ENCODE measurements at regions not wholly inside any gene's neighbourhood (a gene's known extent, or its start where the extent isn't known, plus 50 kb on each side); places are given as distances from the start of the nearest gene placed in this dataset.

- no peak for DNase-seq
- WGBS, 2 donors = 32 to 52% methylated on average over 2 of the region's 2 CpGs
- TF ChIP-seq, protein P1, sequence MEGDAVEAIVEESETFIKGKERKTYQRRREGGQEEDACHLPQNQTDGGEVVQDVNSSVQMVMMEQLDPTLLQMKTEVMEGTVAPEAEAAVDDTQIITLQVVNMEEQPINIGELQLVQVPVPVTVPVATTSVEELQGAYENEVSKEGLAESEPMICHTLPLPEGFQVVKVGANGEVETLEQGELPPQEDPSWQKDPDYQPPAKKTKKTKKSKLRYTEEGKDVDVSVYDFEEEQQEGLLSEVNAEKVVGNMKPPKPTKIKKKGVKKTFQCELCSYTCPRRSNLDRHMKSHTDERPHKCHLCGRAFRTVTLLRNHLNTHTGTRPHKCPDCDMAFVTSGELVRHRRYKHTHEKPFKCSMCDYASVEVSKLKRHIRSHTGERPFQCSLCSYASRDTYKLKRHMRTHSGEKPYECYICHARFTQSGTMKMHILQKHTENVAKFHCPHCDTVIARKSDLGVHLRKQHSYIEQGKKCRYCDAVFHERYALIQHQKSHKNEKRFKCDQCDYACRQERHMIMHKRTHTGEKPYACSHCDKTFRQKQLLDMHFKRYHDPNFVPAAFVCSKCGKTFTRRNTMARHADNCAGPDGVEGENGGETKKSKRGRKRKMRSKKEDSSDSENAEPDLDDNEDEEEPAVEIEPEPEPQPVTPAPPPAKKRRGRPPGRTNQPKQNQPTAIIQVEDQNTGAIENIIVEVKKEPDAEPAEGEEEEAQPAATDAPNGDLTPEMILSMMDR (IDR thresholded peaks at IDR 0.05; ENCODE audit: control extremely low read depth, extremely low read depth) = no peak
Observed at GRCh38 chr12:98059659-98060343, 455.6 kb upstream of the TMPO start.

GRCh38 chr12:98060411-98060810, 455.0 kb upstream of the TMPO start:
- TF ChIP-seq, protein P1 (IDR thresholded peaks at IDR 0.05; ENCODE audit: control extremely low read depth, extremely low read depth) = no peak
- 58 to 82% methylated on average over 1 of the region's 1 CpG for WGBS, 2 donors
- H3K27me3 ChIP-seq (ENCODE audit: control insufficient read depth in 3 of 3, insufficient read depth in 3 of 3, low read length in 2 of 3) = peaks cover 0 to 15% (median 2%) of the 10 kb centered on the region in 3 donors

More at GRCh38 chr12:98059659-98060343, 455.6 kb upstream of the TMPO start:
- no peak overlapping the region for H3K9ac ChIP-seq (ENCODE audit: insufficient read depth in 1 of 2, low read length in 2 of 2)
- H3K36me3 ChIP-seq (ENCODE audit: control insufficient read depth in 4 of 4, insufficient read depth in 4 of 4, low read length in 4 of 4) = no peaks in the 10 kb centered on the region
- no peak overlapping the region for H3K4me3 ChIP-seq
- H3K9me3 ChIP-seq (ENCODE audit: control insufficient read depth in 4 of 4, insufficient read depth in 3 of 4, low read length in 3 of 4) = peaks cover 0 to 2% (median 0%) of the 10 kb centered on the region in 4 donors
- H3K4me1 ChIP-seq (ENCODE audit: control insufficient read depth in 5 of 5, insufficient read depth in 5 of 5, low read length in 5 of 5) = peaks cover 0 to 9% (median 0%) of the 10 kb centered on the region in 5 donors
- peaks cover 0 to 20% (median 6%) of the 10 kb centered on the region in 3 donors for H3K27me3 ChIP-seq (ENCODE audit: control insufficient read depth in 3 of 3, insufficient read depth in 3 of 3, low read length in 2 of 3)
- no peak for ATAC-seq (ENCODE audit: insufficient read depth, low FRiP score)
- H3K27ac ChIP-seq (ENCODE audit: low read depth in 1 of 2, low read length in 1 of 2) = no peak overlapping the region

DNA sequence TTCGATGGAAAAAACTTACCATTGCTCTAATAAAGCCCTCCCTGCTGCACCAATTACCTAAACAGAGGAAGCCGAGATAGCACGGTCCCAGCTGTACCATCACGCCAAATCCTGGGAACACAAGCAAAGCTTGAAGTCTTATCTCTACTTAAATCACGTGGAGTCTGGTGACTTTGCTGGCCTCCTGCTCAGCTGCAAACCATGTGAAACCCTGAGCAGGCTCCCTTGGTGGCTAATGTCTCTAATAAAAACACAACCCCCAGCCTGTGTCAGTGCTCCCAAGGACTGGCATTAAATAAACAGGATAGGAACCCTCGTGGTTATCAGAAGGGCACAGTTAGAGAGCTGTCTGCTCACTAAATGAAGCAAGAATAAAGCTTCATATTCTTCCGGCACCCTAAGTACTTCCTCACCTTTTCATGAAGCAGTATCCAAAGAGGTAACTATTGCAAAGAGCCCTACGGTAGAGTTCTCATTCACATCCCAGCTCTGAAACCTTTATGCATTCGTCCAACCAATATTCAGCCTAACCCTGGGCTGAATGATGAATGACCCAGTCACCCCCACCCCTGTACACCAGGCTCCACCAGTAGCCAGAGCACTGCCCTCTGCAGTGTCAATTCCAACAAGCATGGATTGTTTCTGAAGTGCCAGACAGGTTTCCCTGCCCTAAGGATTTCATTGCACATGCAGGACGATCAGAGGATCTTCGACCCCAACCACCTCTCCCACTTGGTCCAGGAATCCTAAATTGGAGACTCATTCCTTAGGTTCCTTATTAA, 452.7 kb upstream of the TMPO start:
- DNase-seq (peak in 1 of 3 donors; percentile 11), ATAC-seq (ENCODE audit: insufficient read depth, low FRiP score) (no peak)
- H3K4me1 ChIP-seq (ENCODE audit: control insufficient read depth in 5 of 5, insufficient read depth in 5 of 5, low read length in 5 of 5) = peaks cover 0 to 9% (median 0%) of the 10 kb centered on the region in 5 donors
- H3K9me3 ChIP-seq (ENCODE audit: control insufficient read depth in 4 of 4, insufficient read depth in 3 of 4, low read length in 3 of 4) = no peaks in the 10 kb centered on the region
- no peak overlapping the region for H3K9ac ChIP-seq (ENCODE audit: insufficient read depth in 1 of 2, low read length in 2 of 2)
- TF ChIP-seq, protein P1 (IDR thresholded peaks at IDR 0.05; ENCODE audit: control extremely low read depth, extremely low read depth) = no peak
- H3K4me3 ChIP-seq = no peak overlapping the region
- peaks cover 0 to 7% (median 2%) of the 10 kb centered on the region in 3 donors for H3K27me3 ChIP-seq (ENCODE audit: control insufficient read depth in 3 of 3, insufficient read depth in 3 of 3, low read length in 2 of 3)
- 50 to 61% methylated on average over 11 of the region's 11 CpGs for WGBS, 2 donors
- no peaks in the 10 kb centered on the region for H3K36me3 ChIP-seq (ENCODE audit: control insufficient read depth in 4 of 4, insufficient read depth in 4 of 4, low read length in 4 of 4)
- no peak overlapping the region for H3K27ac ChIP-seq (ENCODE audit: low read depth in 1 of 2, low read length in 1 of 2)

More at GRCh38 chr12:98060411-98060810, 455.0 kb upstream of the TMPO start:
- no peak overlapping the region for H3K27ac ChIP-seq (ENCODE audit: low read depth in 1 of 2, low read length in 1 of 2)
- no peak for ATAC-seq (ENCODE audit: insufficient read depth, low FRiP score)
- H3K4me1 ChIP-seq (ENCODE audit: control insufficient read depth in 5 of 5, insufficient read depth in 5 of 5, low read length in 5 of 5) = peaks cover 0 to 9% (median 0%) of the 10 kb centered on the region in 5 donors
- DNase-seq = no peak
- H3K9me3 ChIP-seq (ENCODE audit: control insufficient read depth in 4 of 4, insufficient read depth in 3 of 4, low read length in 3 of 4) = peaks cover 0 to 2% (median 0%) of the 10 kb centered on the region in 4 donors
- H3K36me3 ChIP-seq (ENCODE audit: control insufficient read depth in 4 of 4, insufficient read depth in 4 of 4, low read length in 4 of 4) = no peaks in the 10 kb centered on the region
- no peak overlapping the region for H3K4me3 ChIP-seq
- no peak overlapping the region for H3K9ac ChIP-seq (ENCODE audit: insufficient read depth in 1 of 2, low read length in 2 of 2)
